WTC11 (cell line): ENCODE measurements at regions not wholly inside any gene's neighbourhood (a gene's known extent, or its start where the extent isn't known, plus 50 kb on each side); places are given as distances from the start of the nearest gene placed in this dataset.

Source experiments
- ATAC-seq: fragments of 200-7000 bp; cut with Tn5 transposase; 2 replicates; pipeline ENCODE4 v1.10.0; 2021; ENCODE audit warnings: mild to moderate bottlenecking, moderate library complexity
- CTCF ChIA-PET: fragments of 300-600 bp; sonication (Branson Sonifier 250); formaldehyde crosslinking; loops from one replicate; lab custom pipeline; 2021; ENCODE audit warnings: antibody characterized with exemption; lab: Charles Lee
- POLR2A ChIA-PET: fragments of 350-600 bp; sonication (Branson Sonifier 250); formaldehyde crosslinking; loops from one replicate; lab custom pipeline; 2021; ENCODE audit warnings: antibody characterized with exemption; lab: Charles Lee
- DNase-seq: peaks from one replicate; pipeline ENCODE4 v3.0.0; 2021; ENCODE audit warnings: low spot score
- H3K27ac Mint-ChIP-seq: 2 replicates; pipeline ENCODE4 v1.8.0; 2021; ENCODE audit warnings: mixed read lengths
- H3K27me3 Mint-ChIP-seq: 2 replicates; pipeline ENCODE4 v1.8.0; 2021; ENCODE audit warnings: low read depth, mild to moderate bottlenecking, moderate library complexity, mixed read lengths
- H3K36me3 Mint-ChIP-seq: 2 replicates; pipeline ENCODE4 v1.8.0; 2021; ENCODE audit warnings: mixed read lengths
- H3K4me1 Mint-ChIP-seq: 2 replicates; pipeline ENCODE4 v1.8.0; 2022; ENCODE audit warnings: mixed read lengths
- H3K4me3 Mint-ChIP-seq: 2 replicates; pipeline ENCODE4 v1.8.0; 2021; ENCODE audit warnings: mild to moderate bottlenecking, moderate library complexity, mixed read lengths
- H3K9me3 Mint-ChIP-seq: 2 replicates; pipeline ENCODE4 v1.8.0; 2021; ENCODE audit warnings: mixed read lengths
- ATF1 ChIP-seq: sonication (generic); formaldehyde crosslinking; IDR thresholded peaks from 2 replicates; pipeline ENCODE4 v1.8.1; 2023; ENCODE audit warnings: mild to moderate bottlenecking, moderate library complexity, missing genetic modification reagents
- ATF3 ChIP-seq: sonication (generic); formaldehyde crosslinking; conservative IDR thresholded peaks from 2 replicates; pipeline ENCODE4 v1.8.1; 2022; ENCODE audit warnings: mild to moderate bottlenecking, missing genetic modification reagents
- CBFB ChIP-seq: sonication (generic); formaldehyde crosslinking; IDR thresholded peaks from 2 replicates; pipeline ENCODE4 v1.8.1; 2022; ENCODE audit warnings: mild to moderate bottlenecking, low read depth, missing genetic modification reagents
- CDX4 ChIP-seq: fragments of 250-450 bp; sonication (Bioruptor Pico); IDR thresholded peaks from 2 replicates; pipeline ENCODE4 v1.9.0; 2021; ENCODE audit warnings: moderate library complexity, mild to moderate bottlenecking, inconsistent platforms, borderline replicate concordance
- ELF4 ChIP-seq: sonication (generic); formaldehyde crosslinking; IDR thresholded peaks from 2 replicates; pipeline ENCODE4 v1.8.1; 2022; ENCODE audit warnings: low read depth, mild to moderate bottlenecking, moderate library complexity, missing genetic modification reagents
- FOXJ3 ChIP-seq: sonication (generic); formaldehyde crosslinking; IDR thresholded peaks from 2 replicates; pipeline ENCODE4 v1.9.0; 2021; ENCODE audit warnings: missing genetic modification reagents, mild to moderate bottlenecking, borderline replicate concordance
- FOXP1 ChIP-seq: sonication (generic); formaldehyde crosslinking; IDR thresholded peaks from 2 replicates; pipeline ENCODE4 v1.8.0; 2022; ENCODE audit warnings: missing genetic modification reagents, mild to moderate bottlenecking, moderate library complexity, borderline replicate concordance
- GABPB1 ChIP-seq: sonication (generic); formaldehyde crosslinking; IDR thresholded peaks from 2 replicates; pipeline ENCODE4 v1.8.1; 2023; ENCODE audit warnings: mild to moderate bottlenecking, missing genetic modification reagents
- IRF1 ChIP-seq: sonication (generic); formaldehyde crosslinking; IDR thresholded peaks from 2 replicates; pipeline ENCODE4 v1.8.0; 2023; ENCODE audit warnings: missing genetic modification reagents
- KAT7 ChIP-seq: sonication (generic); formaldehyde crosslinking; IDR thresholded peaks from 2 replicates; pipeline ENCODE4 v1.8.1; 2023; ENCODE audit warnings: missing genetic modification reagents, mild to moderate bottlenecking, borderline replicate concordance
- MXD4 ChIP-seq: fragments of 250-450 bp; sonication (Bioruptor Pico); IDR thresholded peaks from 2 replicates; pipeline ENCODE4 v1.8.0; 2021; ENCODE audit warnings: mild to moderate bottlenecking, moderate library complexity, borderline replicate concordance
- MYBL2 ChIP-seq: sonication (generic); formaldehyde crosslinking; IDR thresholded peaks from 2 replicates; pipeline ENCODE4 v1.8.1; 2023; ENCODE audit warnings: mild to moderate bottlenecking, moderate library complexity, missing genetic modification reagents
- NFATC4 ChIP-seq: fragments of 250-450 bp; sonication (Bioruptor Pico); IDR thresholded peaks from 2 replicates; pipeline ENCODE4 v1.9.0; 2021; ENCODE audit warnings: mild to moderate bottlenecking
- NFYB ChIP-seq: sonication (generic); formaldehyde crosslinking; conservative IDR thresholded peaks from 2 replicates; pipeline ENCODE4 v1.8.0; 2022; ENCODE audit warnings: low read depth, missing genetic modification reagents
- PREB ChIP-seq: sonication (generic); formaldehyde crosslinking; IDR thresholded peaks from 2 replicates; pipeline ENCODE4 v1.8.1; 2022; ENCODE audit warnings: mild to moderate bottlenecking, missing genetic modification reagents, moderate library complexity, borderline replicate concordance
- SMAD3 ChIP-seq: sonication (generic); formaldehyde crosslinking; IDR thresholded peaks from 2 replicates; pipeline ENCODE4 v1.8.0; 2022; ENCODE audit warnings: missing genetic modification reagents, mild to moderate bottlenecking, borderline replicate concordance
- TCF7 ChIP-seq: sonication (generic); formaldehyde crosslinking; IDR thresholded peaks from 2 replicates; pipeline ENCODE4 v1.8.0; 2022; ENCODE audit warnings: mild to moderate bottlenecking, low read depth, missing genetic modification reagents, moderate library complexity
- ZNF121 ChIP-seq: sonication (generic); formaldehyde crosslinking; IDR thresholded peaks from 2 replicates; pipeline ENCODE4 v1.8.0; 2023; ENCODE audit warnings: missing genetic modification reagents
- ZNF232 ChIP-seq: sonication (generic); formaldehyde crosslinking; IDR thresholded peaks from 2 replicates; pipeline ENCODE4 v1.8.0; 2022; ENCODE audit warnings: mild to moderate bottlenecking, missing genetic modification reagents
- ZNF423 ChIP-seq: fragments of 250-450 bp; sonication (Bioruptor Pico); IDR thresholded peaks from 2 replicates; pipeline ENCODE4 v2.1.2; 2022; ENCODE audit warnings: mild to moderate bottlenecking, moderate library complexity
- TF ChIP-seq, protein P1 (sequence below): sonication (generic); formaldehyde crosslinking; IDR thresholded peaks from 2 replicates; pipeline ENCODE4 v1.8.1; 2022; ENCODE audit warnings: low read depth, mild to moderate bottlenecking, moderate library complexity, missing genetic modification reagents, borderline replicate concordance
- TF ChIP-seq, protein P2 (sequence below): sonication (generic); formaldehyde crosslinking; IDR thresholded peaks from 2 replicates; pipeline ENCODE4 v1.8.0; 2022; ENCODE audit warnings: missing genetic modification reagents
- TF ChIP-seq, protein P3 (sequence below): sonication (generic); formaldehyde crosslinking; IDR thresholded peaks from 2 replicates; pipeline ENCODE4 v1.8.1; 2023; ENCODE audit warnings: mild to moderate bottlenecking, missing genetic modification reagents, moderate library complexity
- TF ChIP-seq, protein P4 (sequence below): sonication (generic); formaldehyde crosslinking; IDR thresholded peaks from 2 replicates; pipeline ENCODE4 v1.8.0; 2022; ENCODE audit warnings: mild to moderate bottlenecking, missing genetic modification reagents

- TF ChIP-seq ZNF121 (CRISPR knock-in tag) (no peak), IRF1 (CRISPR knock-in tag) (no peak), NFYB (CRISPR knock-in tag) (no peak), ZNF423 (CRISPR knock-in tag) (no peak), KAT7 (no peak)
- TF ChIP-seq, protein P1, sequence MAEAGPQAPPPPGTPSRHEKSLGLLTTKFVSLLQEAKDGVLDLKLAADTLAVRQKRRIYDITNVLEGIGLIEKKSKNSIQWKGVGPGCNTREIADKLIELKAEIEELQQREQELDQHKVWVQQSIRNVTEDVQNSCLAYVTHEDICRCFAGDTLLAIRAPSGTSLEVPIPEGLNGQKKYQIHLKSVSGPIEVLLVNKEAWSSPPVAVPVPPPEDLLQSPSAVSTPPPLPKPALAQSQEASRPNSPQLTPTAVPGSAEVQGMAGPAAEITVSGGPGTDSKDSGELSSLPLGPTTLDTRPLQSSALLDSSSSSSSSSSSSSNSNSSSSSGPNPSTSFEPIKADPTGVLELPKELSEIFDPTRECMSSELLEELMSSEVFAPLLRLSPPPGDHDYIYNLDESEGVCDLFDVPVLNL (CRISPR knock-in tag), result no peak
- TF ChIP-seq, protein P2, sequence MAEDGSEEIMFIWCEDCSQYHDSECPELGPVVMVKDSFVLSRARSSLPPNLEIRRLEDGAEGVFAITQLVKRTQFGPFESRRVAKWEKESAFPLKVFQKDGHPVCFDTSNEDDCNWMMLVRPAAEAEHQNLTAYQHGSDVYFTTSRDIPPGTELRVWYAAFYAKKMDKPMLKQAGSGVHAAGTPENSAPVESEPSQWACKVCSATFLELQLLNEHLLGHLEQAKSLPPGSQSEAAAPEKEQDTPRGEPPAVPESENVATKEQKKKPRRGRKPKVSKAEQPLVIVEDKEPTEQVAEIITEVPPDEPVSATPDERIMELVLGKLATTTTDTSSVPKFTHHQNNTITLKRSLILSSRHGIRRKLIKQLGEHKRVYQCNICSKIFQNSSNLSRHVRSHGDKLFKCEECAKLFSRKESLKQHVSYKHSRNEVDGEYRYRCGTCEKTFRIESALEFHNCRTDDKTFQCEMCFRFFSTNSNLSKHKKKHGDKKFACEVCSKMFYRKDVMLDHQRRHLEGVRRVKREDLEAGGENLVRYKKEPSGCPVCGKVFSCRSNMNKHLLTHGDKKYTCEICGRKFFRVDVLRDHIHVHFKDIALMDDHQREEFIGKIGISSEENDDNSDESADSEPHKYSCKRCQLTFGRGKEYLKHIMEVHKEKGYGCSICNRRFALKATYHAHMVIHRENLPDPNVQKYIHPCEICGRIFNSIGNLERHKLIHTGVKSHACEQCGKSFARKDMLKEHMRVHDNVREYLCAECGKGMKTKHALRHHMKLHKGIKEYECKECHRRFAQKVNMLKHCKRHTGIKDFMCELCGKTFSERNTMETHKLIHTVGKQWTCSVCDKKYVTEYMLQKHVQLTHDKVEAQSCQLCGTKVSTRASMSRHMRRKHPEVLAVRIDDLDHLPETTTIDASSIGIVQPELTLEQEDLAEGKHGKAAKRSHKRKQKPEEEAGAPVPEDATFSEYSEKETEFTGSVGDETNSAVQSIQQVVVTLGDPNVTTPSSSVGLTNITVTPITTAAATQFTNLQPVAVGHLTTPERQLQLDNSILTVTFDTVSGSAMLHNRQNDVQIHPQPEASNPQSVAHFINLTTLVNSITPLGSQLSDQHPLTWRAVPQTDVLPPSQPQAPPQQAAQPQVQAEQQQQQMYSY (CRISPR knock-in tag), result no peak
- TF ChIP-seq, protein P3, sequence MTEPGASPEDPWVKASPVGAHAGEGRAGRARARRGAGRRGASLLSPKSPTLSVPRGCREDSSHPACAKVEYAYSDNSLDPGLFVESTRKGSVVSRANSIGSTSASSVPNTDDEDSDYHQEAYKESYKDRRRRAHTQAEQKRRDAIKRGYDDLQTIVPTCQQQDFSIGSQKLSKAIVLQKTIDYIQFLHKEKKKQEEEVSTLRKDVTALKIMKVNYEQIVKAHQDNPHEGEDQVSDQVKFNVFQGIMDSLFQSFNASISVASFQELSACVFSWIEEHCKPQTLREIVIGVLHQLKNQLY (CRISPR knock-in tag), result no peak
These were observed 88.0 kb upstream of the SNRK start (continued) for GRCh38 chr3:43198301-43198700.

GRCh38 chr3:43197181-43197580 lies 89.2 kb upstream of the SNRK start:
- CTCF ChIA-PET, result no interaction called here

GRCh38 chr3:43196721-43197120 lies 89.6 kb upstream of the SNRK start:
- TF ChIP-seq PREB (CRISPR knock-in tag) (no peak), NFATC4 (no peak), TCF7 (CRISPR knock-in tag) (no peak), MXD4 (CRISPR knock-in tag) (no peak), CDX4 (CRISPR knock-in tag) (no peak), ELF4 (CRISPR knock-in tag) (no peak), ATF1 (CRISPR knock-in tag) (no peak), ZNF232 (CRISPR knock-in tag) (no peak)
- TF ChIP-seq, protein P4, sequence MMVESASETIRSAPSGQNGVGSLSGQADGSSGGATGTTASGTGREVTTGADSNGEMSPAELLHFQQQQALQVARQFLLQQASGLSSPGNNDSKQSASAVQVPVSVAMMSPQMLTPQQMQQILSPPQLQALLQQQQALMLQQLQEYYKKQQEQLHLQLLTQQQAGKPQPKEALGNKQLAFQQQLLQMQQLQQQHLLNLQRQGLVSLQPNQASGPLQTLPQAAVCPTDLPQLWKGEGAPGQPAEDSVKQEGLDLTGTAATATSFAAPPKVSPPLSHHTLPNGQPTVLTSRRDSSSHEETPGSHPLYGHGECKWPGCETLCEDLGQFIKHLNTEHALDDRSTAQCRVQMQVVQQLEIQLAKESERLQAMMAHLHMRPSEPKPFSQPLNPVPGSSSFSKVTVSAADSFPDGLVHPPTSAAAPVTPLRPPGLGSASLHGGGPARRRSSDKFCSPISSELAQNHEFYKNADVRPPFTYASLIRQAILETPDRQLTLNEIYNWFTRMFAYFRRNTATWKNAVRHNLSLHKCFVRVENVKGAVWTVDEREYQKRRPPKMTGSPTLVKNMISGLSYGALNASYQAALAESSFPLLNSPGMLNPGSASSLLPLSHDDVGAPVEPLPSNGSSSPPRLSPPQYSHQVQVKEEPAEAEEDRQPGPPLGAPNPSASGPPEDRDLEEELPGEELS (CRISPR knock-in tag), result no peak
- Mint-ChIP-seq H3K27me3 (peaks cover 9% of the 10 kb centered on the region), H3K9me3 (peaks cover 23% of the 10 kb centered on the region), H3K36me3 (no peaks in the 10 kb centered on the region), H3K4me3 (no peak overlapping the region), H3K27ac (no peak overlapping the region), H3K4me1 (no peaks in the 10 kb centered on the region)
- DNase-seq, result no peak
- ChIA-PET CTCF (no interaction called here), POLR2A (no interaction called here)
- no peak for ATAC-seq

More at GRCh38 chr3:43197181-43197580, 89.2 kb upstream of the SNRK start:
- no peak overlapping the region for H3K27ac Mint-ChIP-seq
- no peak for ATAC-seq
- TF ChIP-seq MXD4 (CRISPR knock-in tag) (no peak), GABPB1 (no peak), MYBL2 (no peak), ATF3 (no peak), CBFB (CRISPR knock-in tag) (no peak), SMAD3 (no peak), CDX4 (CRISPR knock-in tag) (no peak), FOXJ3 (CRISPR knock-in tag) (no peak), FOXP1 (no peak), KAT7 (no peak)
- no peaks in the 10 kb centered on the region for H3K36me3 Mint-ChIP-seq
- H3K9me3 Mint-ChIP-seq, result peaks cover 23% of the 10 kb centered on the region
- H3K4me3 Mint-ChIP-seq, result no peak overlapping the region
- no peaks in the 10 kb centered on the region for H3K4me1 Mint-ChIP-seq
- POLR2A ChIA-PET, result no interaction called here
- H3K27me3 Mint-ChIP-seq, result peaks cover 9% of the 10 kb centered on the region
- no peak for DNase-seq
